ENCODE measurements at regions not wholly inside any gene's neighbourhood (a gene's known extent, or its start where the extent isn't known, plus 50 kb on each side); places are given as distances from the start of the nearest gene placed in this dataset.
A peak's percentile ranks its signal among the peaks of the same experiment; 100 is the strongest.
"Not testable (repeated sequence)": the region's sequence is repeated elsewhere in the genome, so short reads cannot be mapped to it uniquely, and the experiment has no call there.

DNA sequence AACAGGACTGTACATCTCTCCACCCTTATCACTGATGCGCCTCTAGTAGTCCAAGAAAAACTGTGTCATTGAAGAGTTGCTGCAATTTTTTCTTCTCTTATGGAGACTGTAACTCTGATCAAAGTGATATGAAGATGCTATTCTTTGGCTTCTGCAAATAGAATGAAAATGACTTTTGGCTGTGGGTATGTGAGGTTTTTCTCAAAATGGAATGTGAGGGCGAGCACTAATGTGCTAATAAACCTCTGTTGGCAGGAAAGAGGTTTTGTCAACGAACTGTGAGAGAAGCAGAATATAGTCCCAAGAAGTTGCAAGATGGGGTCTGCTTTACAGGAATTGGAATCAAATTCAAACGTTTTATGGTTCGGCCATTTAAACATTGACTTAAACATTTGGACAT is 252.0 kb upstream of the GAS1 start:
- DNase-seq (ENCODE audit: low read depth), result no peak

DNA sequence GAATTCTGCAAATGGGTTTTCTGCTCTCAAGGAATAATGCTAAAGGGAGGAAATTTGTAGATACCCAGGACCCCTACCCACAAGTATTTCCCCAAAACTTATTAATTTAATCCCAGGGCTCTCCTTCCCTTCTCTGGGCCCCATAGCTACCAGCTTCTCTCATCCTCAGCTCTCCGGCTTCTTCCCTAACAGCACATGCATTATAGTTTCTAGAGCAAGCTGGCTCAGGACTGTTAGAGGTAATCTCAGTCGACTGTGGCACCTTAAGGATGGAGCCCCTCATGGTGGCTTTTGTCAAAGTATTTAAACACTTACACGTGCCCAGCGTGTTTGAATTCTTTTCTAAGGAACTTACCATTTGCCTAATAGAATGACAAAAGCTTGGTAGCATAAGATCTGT is 252.5 kb upstream of the GAS1 start:
- DNase-seq (ENCODE audit: low read depth), result no peak

DNA sequence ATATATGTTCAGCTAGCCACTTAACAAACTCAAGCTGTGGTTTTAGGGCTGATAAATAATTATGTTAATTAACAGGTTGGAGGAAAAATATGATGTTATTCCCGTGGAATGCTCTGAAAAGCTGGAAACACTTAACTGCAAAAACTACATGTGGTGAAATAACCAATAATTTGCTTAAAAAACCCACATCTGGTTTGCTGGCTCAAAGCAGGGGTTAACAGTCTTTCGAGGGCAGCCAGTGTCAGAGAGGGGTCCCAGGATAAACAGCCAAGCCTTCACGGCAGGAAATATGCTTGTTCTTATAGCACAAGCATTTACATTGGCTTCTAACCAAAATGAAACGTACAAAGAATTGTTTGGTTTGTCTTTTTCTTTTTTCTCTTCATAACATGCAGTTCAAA is 254.0 kb upstream of the GAS1 start:
- DNase-seq (ENCODE audit: low read depth), result no peak

DNA sequence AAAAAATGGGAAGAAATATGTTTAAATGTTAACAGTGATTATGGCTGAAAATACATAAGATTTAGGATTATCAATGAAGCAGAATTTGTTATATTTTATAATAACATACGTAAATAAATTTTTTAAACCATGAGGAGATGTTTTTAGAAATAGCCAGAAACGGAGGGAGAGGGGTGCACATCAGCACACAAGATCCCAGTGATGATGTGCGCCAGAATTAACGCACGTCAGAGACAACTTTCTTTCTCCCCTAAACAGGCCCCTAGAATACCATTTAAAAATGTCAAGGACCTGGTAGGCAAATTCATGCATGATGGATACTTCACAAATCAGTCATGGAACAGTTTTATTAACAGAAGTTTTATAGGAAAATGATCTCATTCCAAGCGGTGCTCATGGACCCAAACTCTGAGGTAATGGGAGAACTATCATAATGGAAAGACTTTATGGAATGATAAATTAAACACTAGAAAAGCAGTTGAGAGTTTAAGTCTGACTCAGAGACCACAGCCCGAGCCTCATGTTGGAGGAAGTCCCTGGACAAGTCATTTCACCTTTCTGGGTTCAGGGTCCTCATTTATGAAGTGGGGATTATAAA is 258.9 kb upstream of the GAS1 start:
- DNase-seq (ENCODE audit: low read depth), result peak; percentile 85

DNA sequence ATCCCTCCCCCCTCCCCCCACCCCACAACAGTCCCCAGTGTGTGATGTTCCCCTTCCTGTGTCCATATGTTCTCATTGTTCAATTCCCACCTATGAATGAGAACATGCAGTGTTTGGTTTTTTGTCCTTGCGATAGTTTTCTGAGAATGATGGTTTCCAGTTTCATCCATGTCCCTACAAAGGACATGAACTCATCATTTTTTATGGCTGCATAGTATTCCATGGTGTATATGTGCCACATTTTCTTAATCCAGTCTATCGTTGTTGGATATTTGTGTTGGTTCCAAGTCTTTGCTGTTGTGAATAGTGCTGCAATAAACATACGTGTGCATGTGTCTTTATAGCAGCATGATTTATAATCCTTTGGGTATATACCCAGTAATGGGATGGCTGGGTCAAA is 263.4 kb upstream of the GAS1 start:
- not testable (repeated sequence) for DNase-seq (ENCODE audit: low read depth)

DNA sequence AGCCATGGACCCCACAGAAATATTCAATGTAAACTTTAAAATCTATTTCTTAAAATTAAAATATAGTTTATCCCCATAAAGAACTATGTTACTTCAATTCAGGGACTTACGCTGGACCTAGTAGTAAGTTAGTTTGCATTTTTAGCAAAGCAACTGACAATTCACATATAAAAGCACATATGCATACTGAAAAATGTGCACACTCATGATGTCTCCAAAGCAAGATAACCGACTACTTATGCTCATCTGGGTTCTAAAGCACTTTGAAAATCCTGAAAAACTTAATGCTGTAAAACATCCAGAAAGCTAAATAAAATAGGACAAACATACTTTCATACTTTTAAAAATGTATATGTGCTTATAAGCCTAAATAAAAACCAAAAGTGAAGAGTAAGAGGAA is 264.4 kb upstream of the GAS1 start:
- no peak for DNase-seq (ENCODE audit: low read depth)

DNA sequence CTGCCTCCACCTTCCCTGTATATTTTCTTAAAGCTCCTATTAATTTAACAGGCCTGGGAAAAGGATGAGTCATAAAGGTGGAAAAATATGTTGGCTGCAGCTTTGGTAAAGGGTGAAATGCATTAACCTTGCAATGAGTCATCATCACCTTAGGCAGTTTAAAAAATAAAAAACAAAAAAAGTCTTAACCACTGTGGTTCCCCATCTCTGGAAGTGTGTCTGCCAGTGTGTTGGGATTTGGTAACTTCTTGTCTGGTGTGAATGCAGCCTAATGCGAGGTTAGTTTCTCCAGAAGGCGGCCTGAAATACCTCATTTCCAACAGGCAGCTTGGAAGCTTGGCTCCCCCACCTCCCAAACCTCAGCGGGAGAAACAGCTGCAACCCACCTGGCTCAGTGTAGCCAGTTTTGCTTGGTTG is 265.3 kb upstream of the GAS1 start:
- DNase-seq (ENCODE audit: low read depth), result peak; percentile 80

DNA sequence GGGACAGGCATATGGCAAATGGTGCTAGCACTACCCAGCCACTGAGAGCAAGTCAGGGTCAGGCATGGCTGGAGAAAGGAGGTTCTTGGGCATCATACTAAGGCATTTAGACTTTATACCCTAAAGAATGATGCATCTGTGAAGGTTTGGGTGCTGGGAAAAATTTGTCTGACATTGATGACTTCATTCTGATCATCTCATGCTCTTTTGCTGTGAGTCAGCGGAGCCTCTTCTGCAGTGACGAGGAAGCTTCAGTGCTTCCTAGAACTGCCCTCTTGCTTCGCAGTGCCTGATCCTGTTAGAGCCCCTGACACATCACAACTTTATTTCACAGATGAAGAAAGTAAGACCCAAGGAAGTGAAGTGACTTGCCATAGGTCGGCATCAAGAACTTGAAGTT is 266.6 kb upstream of the GAS1 start:
- peak; percentile 36 for DNase-seq (ENCODE audit: low read depth)

DNA sequence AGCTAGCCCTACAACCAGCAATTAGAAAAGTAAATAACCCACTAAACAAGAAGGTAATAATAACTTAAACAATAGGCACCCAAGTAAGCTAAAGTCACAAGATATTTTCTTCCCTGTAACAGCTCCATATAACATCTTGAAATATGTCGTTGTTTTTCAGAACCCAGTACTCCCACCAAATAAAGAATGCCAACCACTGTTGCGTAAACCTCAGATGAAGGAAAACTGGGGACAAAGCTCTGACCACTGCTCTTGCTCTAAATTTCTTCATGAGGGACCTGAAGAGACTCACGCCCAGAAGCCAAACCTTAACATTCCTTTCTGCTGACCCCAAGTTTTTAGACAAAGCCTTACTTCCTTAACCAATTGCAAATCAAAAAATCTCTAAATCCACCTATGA is 267.7 kb upstream of the GAS1 start:
- no peak for DNase-seq (ENCODE audit: low read depth)

DNA sequence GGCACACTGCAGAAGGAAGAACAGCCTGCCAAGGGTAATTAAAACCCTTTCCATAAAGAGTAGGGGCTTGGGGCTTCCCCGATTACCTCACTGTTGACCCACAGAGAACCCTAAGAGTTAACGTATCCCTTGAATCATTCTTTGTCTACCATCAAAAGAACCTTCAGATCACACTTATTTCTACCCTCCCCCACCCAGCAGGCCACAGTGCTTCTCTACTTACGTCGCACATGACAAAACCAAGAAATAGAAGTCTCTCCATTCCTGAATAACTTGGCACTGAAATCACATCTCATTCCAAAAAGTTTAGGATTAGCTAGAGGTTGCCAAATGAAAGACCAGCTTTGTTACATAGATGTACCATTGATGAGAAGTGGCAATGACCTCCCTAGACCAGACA is 268.7 kb upstream of the GAS1 start:
- no peak for DNase-seq (ENCODE audit: low read depth)

DNA sequence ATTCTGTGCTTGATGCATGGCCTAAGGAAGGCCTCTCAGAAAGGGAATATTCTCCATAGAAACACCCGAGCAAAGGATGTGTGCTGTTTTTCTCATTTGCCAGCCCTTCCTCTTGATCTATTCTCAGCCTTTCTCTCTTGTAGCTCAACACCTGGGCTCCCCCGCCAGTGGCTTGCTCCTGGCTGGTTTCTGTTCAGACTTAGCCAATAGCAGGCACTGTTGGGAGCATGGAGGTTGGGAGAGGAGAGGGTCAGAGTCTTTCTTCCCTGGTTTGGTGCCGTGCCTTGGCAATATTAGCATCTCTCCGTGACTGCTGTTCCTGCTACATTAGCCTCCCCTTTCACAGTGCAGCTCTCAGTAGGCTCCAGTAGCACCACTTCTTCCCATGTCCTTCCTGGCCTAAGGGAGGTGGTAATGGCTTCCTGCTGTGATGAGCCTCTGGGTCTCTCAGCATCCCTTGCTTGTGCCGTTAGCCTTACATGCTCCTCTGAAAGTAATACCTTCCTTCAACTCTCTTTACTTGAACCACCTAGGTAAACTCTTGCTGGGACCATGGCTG is 269.7 kb upstream of the GAS1 start:
- DNase-seq (ENCODE audit: low read depth), result no peak

DNA sequence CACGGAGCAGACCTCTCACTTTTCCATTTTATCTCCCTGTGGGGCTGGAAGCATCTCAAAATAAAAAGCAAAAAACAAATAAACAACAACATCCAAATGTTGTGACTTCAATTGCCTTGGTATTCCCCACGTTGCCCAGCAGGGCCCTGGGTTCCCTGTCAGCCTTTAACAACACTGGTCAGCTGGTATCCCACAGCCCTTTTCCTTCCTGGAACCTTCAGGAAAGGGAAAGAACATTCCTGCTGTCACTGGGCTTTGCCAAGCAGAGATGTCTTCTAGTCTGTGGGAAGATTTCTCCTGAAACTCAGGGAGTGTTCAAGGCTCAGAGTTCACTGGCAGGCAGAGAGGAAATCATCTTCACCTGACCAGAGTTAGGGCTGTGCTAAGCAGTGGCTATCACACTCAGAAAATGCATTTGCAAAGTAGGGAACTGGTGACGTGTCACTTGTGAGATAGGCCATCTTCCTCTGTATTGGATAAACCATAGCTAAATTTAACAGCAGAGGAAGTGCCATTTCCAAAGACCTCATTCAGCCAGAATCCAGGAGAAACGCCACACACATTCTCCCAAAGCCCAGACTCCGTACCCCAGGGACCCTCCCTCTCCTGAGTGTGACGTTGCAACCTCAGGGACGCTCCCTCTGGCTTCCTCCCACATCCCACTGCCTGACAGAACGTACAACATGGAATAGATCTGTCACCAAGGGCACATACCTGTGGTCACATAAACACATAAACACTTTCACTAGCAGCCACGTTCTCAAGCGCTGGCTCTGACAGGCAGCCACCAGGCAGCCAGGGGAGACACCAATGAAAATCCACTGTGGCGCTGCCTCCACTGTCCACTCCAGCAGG is 274.0 kb upstream of the DAPK1 start:
- DNase-seq (ENCODE audit: low read depth), result peak; percentile 57

DNA sequence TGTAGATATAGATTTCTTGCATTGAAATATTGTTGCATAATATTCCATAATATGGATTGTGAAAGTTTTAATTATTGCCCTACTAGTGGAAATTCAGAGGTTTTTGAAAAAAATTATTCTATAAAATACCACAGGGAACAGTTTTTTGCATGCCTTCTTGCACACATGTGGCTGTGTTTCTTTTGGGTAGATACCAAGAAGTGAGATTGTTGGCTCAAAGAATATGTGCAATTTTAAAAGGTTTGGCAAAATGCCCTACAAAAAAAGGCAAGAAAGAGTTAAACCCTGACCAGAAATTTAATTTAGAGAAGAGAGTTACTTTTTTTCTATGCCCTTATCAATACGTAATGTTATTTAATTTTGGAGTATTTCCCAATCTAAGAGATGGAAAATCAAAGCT is 270.8 kb upstream of the DAPK1 start:
- no peak for DNase-seq (ENCODE audit: low read depth)

DNA sequence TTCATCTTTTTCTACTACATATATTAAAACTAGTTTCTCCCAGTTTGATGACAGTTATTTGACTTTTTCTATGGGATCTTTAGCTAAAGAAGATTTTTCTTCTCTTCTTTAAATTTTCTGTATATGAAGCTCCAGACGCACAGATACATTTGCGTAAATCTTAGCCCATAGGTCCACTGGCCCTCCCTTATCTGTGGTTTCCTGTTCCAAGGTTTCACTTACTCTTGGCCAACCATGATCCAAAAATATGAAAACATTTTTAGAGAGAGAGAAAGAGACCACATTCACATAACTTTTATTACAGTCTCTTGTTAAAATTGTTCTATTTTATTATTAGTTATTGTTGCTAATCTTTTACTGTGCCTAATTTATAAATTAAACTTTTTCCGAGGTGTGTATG is 270.2 kb upstream of the DAPK1 start:
- DNase-seq (ENCODE audit: low read depth), result no peak

DNA sequence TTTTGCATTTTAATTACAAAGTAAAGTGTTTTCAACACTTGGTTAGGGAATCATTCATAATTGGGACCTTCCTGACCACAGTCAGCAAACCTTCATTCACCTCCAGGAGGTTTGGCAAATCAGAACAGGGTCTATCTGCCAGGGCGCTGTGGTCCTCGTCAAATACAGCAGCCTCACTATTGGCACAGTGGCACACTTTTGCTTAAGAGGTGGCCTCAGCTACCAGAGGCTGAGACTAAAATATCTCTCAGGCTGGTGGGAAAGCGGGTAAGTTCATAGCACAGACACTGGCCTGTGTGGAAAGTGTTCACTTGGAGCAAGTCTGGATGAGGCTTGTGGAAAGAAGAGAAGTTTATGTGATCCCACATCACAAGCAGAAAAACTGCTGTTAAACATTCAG is 268.6 kb upstream of the DAPK1 start:
- DNase-seq (ENCODE audit: low read depth), result no peak

DNA sequence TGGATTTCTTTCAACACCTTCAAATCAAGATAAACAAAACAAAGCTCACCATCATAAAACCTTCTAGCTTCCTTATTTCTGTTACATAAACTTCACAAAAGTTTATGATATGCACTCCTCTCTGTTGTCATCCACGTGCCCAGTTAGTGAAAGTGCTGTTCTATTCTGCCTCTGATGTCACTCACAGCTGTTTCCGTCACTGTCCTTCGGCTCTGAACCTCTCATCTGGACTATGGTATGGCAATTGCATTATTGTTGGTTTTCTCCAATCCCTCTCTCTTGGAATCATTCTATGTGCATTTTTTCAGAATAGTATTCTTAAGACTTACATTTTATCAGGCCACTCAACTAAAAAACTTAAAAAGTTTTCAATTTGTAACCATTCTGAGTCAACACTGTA is 264.2 kb upstream of the DAPK1 start:
- DNase-seq (ENCODE audit: low read depth), result no peak

DNA sequence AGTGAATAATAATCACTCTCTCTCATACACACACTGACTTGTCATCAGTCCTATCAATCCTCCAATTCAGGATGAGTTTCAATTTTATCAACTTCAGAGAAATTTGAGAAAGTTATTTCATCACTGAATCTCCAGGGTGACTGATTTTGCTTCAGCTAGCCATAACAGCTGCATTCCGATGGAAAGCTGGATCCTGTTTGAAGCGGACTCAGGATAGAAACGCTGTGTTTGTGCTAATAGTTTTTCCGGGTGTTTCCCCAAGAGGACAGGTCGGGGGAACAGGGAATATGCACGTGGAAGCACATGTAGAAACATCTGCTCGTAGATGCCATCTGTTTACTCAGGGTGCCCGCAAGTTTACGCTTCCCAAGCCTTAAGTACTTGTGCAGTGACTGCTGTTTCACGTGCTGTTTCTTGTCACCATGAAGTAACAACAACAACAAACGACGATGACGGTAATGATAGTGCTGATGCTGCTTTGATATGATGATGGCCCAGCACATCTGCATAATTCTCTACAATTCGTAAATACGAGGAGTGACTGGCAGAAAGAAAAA is 263.7 kb upstream of the DAPK1 start:
- DNase-seq (ENCODE audit: low read depth), result no peak

DNA sequence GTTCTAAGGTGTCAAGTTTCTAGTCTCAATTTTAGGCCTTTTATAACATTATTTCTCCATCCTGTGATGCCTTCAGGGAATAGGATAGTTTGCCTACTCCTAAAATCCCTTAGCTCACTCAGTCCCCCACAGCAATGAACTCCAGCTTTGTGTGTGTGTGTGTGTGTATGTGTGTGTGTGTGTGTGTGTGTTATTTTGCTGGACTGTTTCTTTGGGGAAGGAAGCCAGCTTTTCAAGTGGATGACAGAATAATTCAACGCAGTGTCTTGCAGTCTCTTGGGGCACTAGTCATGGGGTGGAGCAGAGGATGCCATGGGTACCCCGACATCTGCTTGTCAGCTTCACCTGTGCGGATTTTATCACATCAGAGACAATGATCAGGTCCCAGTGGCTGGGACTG is 262.8 kb upstream of the DAPK1 start:
- DNase-seq (ENCODE audit: low read depth), result no peak

DNA sequence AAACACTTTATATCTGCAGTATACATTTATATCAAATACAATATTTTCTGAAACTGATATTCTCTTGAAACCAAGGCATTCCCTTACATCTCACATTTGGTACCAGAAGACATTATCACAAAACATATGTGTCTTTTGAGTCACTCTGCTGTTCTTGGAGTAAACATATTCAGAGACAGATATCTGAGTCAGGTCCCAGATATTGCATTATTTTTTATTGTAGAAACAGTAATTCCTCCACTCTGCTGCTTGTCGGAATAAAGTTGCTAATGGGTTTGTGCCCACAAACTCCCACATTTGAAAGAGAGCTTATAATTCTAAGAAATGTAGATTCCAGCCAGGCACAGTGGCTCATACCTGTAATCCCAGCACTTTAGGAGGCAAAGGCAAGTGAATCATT is 261.1 kb upstream of the DAPK1 start:
- no peak for DNase-seq (ENCODE audit: low read depth)

DNA sequence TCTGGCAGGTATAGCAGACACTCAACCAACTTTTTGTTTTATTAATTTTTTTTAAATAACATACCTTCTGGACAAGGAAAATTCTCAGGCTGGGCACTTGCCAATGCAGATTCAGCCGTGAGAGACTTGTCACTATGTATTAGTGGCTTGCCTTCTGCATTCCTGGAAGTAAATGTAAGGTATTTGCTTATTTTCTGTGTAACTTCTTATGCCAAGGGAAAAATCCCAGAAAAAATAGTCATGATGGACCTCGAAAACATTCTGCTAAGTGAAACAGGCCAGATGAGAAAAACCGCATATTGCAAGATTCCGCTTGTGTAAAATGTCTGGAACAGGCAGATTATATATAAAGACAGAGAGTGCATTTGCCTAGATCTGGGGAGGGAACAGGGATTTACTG is 260.3 kb upstream of the DAPK1 start:
- DNase-seq (ENCODE audit: low read depth), result no peak

DNA sequence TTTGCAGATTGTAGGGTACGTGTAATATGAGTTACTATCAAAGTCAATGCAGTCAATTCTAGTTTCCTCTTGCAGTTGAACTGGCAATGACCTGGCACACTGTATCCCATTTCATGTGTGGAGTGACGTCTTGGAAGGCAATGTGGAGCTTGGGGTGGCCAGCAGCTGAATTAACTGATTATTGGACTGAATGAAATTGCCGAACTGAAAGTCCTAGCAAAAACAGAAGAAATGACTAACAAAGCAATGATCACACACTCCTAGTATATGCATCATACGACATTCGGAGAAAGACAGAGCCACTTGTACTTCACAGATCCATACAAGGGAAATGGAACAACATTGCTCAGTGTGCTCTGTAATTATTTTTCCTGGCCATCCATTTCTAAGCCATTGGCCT is 259.1 kb upstream of the DAPK1 start:
- DNase-seq (ENCODE audit: low read depth), result no peak

DNA sequence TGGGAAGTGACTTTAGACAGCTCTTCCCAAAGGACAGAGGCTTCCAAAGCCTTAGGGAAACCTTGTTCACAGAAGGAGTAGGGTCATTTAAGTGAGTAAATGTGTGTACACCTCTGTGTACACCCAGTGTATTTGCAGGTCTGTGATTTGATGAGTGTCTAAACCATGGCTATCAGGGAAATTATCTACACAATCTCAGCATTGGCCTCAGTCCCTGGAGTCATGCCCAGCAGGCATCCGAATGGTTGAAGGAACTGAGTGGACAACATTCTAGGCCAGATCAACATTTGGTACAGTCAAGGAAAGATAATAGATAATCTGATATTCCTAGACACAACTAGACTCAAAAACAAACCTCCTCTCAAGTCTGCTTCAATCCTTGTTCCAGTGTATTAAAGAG is 258.4 kb upstream of the DAPK1 start:
- DNase-seq (ENCODE audit: low read depth), result no peak

DNA sequence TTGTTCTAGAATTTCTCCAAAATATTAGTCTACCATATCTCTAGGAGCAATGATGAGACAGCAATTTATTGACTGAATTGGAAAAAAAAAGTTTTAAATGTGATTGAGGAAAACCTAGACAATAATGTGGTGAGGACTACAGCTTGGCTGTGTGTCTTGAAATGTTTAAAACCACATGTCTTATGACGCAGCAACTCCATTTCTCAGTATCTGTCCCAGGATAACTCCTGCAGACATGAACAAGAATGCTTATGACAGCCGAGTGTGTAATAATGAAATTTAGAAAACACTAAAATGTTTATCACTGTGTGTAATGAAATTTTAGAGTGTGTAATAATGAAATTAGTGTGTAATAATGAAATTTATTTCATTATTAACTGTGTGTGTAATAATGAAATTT is 254.1 kb upstream of the DAPK1 start:
- DNase-seq (ENCODE audit: low read depth), result no peak

All from Daoy (cell line).